ENCODE measurements at regions not wholly inside any gene's neighbourhood (a gene's known extent, or its start where the extent isn't known, plus 50 kb on each side); places are given as distances from the start of the nearest gene placed in this dataset.

DNA sequence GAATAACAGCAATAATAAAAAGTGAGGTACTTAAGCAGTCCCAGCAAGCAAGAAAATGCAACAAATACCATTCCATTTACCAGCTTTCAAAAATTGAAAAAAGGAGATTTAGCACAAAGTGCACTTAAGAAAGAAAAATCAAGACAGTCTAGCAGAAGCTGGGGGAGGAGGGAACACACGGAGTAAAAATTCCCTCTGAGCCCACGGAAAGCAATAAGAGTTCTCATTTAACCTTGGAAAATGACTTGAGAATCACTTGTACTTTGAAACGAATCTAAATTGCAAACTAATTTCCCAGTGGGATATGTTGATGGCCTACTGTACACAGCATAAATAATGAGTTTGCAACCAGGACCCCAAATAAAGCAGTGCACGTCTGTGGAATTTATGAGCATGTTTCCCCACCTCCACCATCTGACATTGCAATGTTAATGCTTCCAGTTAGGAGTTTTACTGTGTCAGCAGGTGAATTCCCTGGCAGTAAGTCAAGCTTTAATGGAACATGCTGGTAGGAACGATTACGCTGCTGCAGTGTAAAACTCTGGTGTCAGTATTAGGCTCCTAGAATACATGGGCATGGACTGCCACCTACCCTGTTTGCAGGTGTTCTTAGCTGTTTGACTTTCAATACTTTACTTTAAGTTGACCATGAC, 386.8 kb downstream of the HDGFL1 start:
- no peak overlapping the region for H2AFZ ChIP-seq (ENCODE audit: low read depth, low read length)
- H3K4me3 ChIP-seq (ENCODE audit: insufficient read depth in 1 of 2, low read depth in 1 of 2, low read length in 2 of 2), result no peak overlapping the region

DNA sequence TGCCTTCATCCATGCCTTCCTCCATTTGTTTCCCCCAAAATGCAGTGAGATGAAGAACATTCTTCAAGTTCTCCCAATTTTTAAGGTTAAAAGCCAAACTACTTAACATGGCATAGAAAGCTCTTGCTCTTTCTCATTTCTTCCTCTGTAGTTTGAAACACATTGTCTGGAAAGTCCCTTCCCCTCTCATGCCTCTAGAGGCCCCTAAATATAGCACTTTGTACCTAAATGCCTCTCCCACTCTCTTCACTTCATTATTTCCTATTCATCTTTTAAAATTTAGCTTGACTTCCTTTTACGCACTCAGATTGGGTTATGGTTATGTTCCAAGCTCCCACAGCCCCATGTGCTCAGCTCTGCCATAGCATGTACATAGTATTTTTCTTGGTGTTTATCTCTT, 389.3 kb downstream of the HDGFL1 start:
- no peak overlapping the region for H3K18ac ChIP-seq (ENCODE audit: low read depth in 1 of 2, low read length in 2 of 2)
- H3K4me2 ChIP-seq (ENCODE audit: low read length, poor library complexity, severe bottlenecking), result no peak overlapping the region
- H3K27me3 ChIP-seq (ENCODE audit: control insufficient read depth in 1 of 2, insufficient read depth in 1 of 2, low read length in 2 of 2), result no peaks in the 10 kb centered on the region
- no peak overlapping the region for H3K14ac ChIP-seq (ENCODE audit: low read length in 2 of 2)
- H3K9ac ChIP-seq (ENCODE audit: low read length), result no peak overlapping the region
- no peak overlapping the region for H2BK5ac ChIP-seq (ENCODE audit: low read depth, low read length, poor library complexity, severe bottlenecking)
- H3K4me1 ChIP-seq (ENCODE audit: control insufficient read depth, insufficient read depth, low read depth, low read length), result peaks cover 2% of the 10 kb centered on the region
- H3K4ac ChIP-seq (ENCODE audit: low read depth in 1 of 2, low read length in 2 of 2), result no peak overlapping the region
- no peaks in the 10 kb centered on the region for H3K9me3 ChIP-seq (ENCODE audit: control insufficient read depth, low read length)
- H3K23ac ChIP-seq (ENCODE audit: low read length in 2 of 2), result no peak overlapping the region
- H2BK15ac ChIP-seq (ENCODE audit: low read depth, poor library complexity, severe bottlenecking), result no peak overlapping the region
- no peak for DNase-seq
- no peak overlapping the region for H2BK12ac ChIP-seq (ENCODE audit: low read length in 2 of 2)
- no peak overlapping the region for H4K91ac ChIP-seq (ENCODE audit: low read length)
- H2BK120ac ChIP-seq (ENCODE audit: low read depth, low read length), result no peak overlapping the region
- 100% methylated on average over 1 of the region's 1 CpG for WGBS
- no peak overlapping the region for H2AFZ ChIP-seq (ENCODE audit: low read depth, low read length)
- no peaks in the 10 kb centered on the region for H3K36me3 ChIP-seq (ENCODE audit: control insufficient read depth in 1 of 2, insufficient read depth in 2 of 2, low read depth in 1 of 2, low read length in 2 of 2)
- H2AK5ac ChIP-seq (ENCODE audit: low read length, severe bottlenecking), result no peak overlapping the region
- H4K8ac ChIP-seq (ENCODE audit: low read length), result no peak overlapping the region
- no peaks in the 10 kb centered on the region for H3K79me1 ChIP-seq (replicated peaks; ENCODE audit: low read length, poor library complexity, severe bottlenecking)
- no peak overlapping the region for H3K4me3 ChIP-seq (ENCODE audit: insufficient read depth in 1 of 2, low read depth in 1 of 2, low read length in 2 of 2)
- H3K27ac ChIP-seq (ENCODE audit: low read length, poor library complexity, severe bottlenecking), result no peak overlapping the region

More for the DNA sequence above, 386.8 kb downstream of the HDGFL1 start:
- Histone ChIP-seq H4K91ac (ENCODE audit: low read length) (no peak overlapping the region), H2AK5ac (ENCODE audit: low read length, severe bottlenecking) (no peak overlapping the region), H2BK12ac (ENCODE audit: low read length in 2 of 2) (no peak overlapping the region), H3K4ac (ENCODE audit: low read depth in 1 of 2, low read length in 2 of 2) (no peak overlapping the region), H2BK15ac (ENCODE audit: low read depth, poor library complexity, severe bottlenecking) (no peak overlapping the region), H3K79me1 (replicated peaks; ENCODE audit: low read length, poor library complexity, severe bottlenecking) (no peaks in the 10 kb centered on the region), H3K9ac (ENCODE audit: low read length) (no peak overlapping the region), H3K23ac (ENCODE audit: low read length in 2 of 2) (no peak overlapping the region), H4K8ac (ENCODE audit: low read length) (no peak overlapping the region), H3K14ac (ENCODE audit: low read length in 2 of 2) (no peak overlapping the region), H2BK120ac (ENCODE audit: low read depth, low read length) (no peak overlapping the region), H3K27me3 (ENCODE audit: control insufficient read depth in 1 of 2, insufficient read depth in 1 of 2, low read length in 2 of 2) (no peaks in the 10 kb centered on the region), H2BK5ac (ENCODE audit: low read depth, low read length, poor library complexity, severe bottlenecking) (no peak overlapping the region), H3K4me1 (ENCODE audit: control insufficient read depth, insufficient read depth, low read depth, low read length) (peaks cover 2% of the 10 kb centered on the region), H3K18ac (ENCODE audit: low read depth in 1 of 2, low read length in 2 of 2) (no peak overlapping the region), H3K4me2 (ENCODE audit: low read length, poor library complexity, severe bottlenecking) (no peak overlapping the region), H3K9me3 (ENCODE audit: control insufficient read depth, low read length) (no peaks in the 10 kb centered on the region), H3K27ac (ENCODE audit: low read length, poor library complexity, severe bottlenecking) (no peak overlapping the region), H3K36me3 (ENCODE audit: control insufficient read depth in 1 of 2, insufficient read depth in 2 of 2, low read depth in 1 of 2, low read length in 2 of 2) (no peaks in the 10 kb centered on the region)
- WGBS, result 39% methylated on average over 5 of the region's 6 CpGs
- no peak for DNase-seq

DNA sequence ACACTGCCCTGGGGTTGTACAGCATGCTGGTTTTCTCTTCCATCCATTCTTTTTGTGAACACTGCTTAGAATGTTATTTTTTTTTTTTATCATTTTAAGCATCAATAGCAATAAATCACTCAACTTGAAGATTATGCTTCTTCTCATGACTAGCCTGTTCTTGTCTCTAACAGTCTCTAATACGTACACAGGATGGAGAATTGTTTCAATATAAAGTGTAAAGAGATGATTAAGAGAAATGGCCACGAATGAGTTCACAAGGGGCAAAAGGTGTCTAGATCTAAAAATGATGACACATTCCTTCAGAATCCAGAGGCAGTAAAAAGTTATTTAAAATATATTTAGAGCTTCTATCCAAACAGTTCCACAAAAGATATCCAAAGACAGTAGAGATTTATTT, 390.2 kb downstream of the HDGFL1 start:
- no peak overlapping the region for H3K27ac ChIP-seq (ENCODE audit: low read length, poor library complexity, severe bottlenecking)
- no peaks in the 10 kb centered on the region for H3K9me3 ChIP-seq (ENCODE audit: control insufficient read depth, low read length)
- no peak overlapping the region for H2BK120ac ChIP-seq (ENCODE audit: low read depth, low read length)
- no peak overlapping the region for H2BK5ac ChIP-seq (ENCODE audit: low read depth, low read length, poor library complexity, severe bottlenecking)
- DNase-seq, result no peak
- H3K79me1 ChIP-seq (replicated peaks; ENCODE audit: low read length, poor library complexity, severe bottlenecking), result no peaks in the 10 kb centered on the region
- H2AFZ ChIP-seq (ENCODE audit: low read depth, low read length), result no peak overlapping the region
- no peak overlapping the region for H4K91ac ChIP-seq (ENCODE audit: low read length)
- no peak overlapping the region for H2BK15ac ChIP-seq (ENCODE audit: low read depth, poor library complexity, severe bottlenecking)
- no peak overlapping the region for H3K14ac ChIP-seq (ENCODE audit: low read length in 2 of 2)
- no peak overlapping the region for H4K8ac ChIP-seq (ENCODE audit: low read length)
- H3K23ac ChIP-seq (ENCODE audit: low read length in 2 of 2), result no peak overlapping the region
- no peak overlapping the region for H3K4ac ChIP-seq (ENCODE audit: low read depth in 1 of 2, low read length in 2 of 2)
- H3K27me3 ChIP-seq (ENCODE audit: control insufficient read depth in 1 of 2, insufficient read depth in 1 of 2, low read length in 2 of 2), result no peaks in the 10 kb centered on the region
- no peak overlapping the region for H2AK5ac ChIP-seq (ENCODE audit: low read length, severe bottlenecking)
- H3K9ac ChIP-seq (ENCODE audit: low read length), result no peak overlapping the region
- H2BK12ac ChIP-seq (ENCODE audit: low read length in 2 of 2), result no peak overlapping the region
- H3K18ac ChIP-seq (ENCODE audit: low read depth in 1 of 2, low read length in 2 of 2), result no peak overlapping the region
- H3K4me1 ChIP-seq (ENCODE audit: control insufficient read depth, insufficient read depth, low read depth, low read length), result peaks cover 2% of the 10 kb centered on the region
- H3K4me3 ChIP-seq (ENCODE audit: insufficient read depth in 1 of 2, low read depth in 1 of 2, low read length in 2 of 2), result no peak overlapping the region
- no peaks in the 10 kb centered on the region for H3K36me3 ChIP-seq (ENCODE audit: control insufficient read depth in 1 of 2, insufficient read depth in 2 of 2, low read depth in 1 of 2, low read length in 2 of 2)
- no peak overlapping the region for H3K4me2 ChIP-seq (ENCODE audit: low read length, poor library complexity, severe bottlenecking)
- WGBS, result no CpG with 5 or more reads among the region's 2 CpGs

DNA sequence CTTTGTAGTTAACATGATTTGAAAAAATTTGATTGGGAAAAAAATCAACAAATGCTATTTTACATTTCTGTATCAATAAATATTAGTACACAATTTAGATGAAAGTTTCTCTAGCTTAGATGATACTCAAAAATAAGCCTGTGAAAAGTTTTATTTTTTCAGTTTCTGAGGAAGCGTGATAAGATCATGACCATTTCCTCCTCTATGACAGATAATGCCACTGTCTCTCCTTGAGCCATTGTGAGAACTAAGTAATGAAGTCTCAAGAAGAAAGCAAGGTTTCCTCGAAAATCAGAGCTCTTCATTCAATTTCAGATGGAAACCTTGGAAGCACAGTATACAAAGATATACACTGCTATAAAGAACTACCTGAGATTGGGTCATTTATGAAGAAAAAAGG, 395.0 kb downstream of the HDGFL1 start:
- H2BK120ac ChIP-seq (ENCODE audit: low read depth, low read length), result no peak overlapping the region
- H3K27me3 ChIP-seq (ENCODE audit: control insufficient read depth in 1 of 2, insufficient read depth in 1 of 2, low read length in 2 of 2), result no peaks in the 10 kb centered on the region
- H2AFZ ChIP-seq (ENCODE audit: low read depth, low read length), result no peak overlapping the region
- H4K91ac ChIP-seq (ENCODE audit: low read length), result no peak overlapping the region
- no peak overlapping the region for H3K4ac ChIP-seq (ENCODE audit: low read depth in 1 of 2, low read length in 2 of 2)
- H3K4me1 ChIP-seq (ENCODE audit: control insufficient read depth, insufficient read depth, low read depth, low read length), result no peaks in the 10 kb centered on the region
- no peak overlapping the region for H3K4me2 ChIP-seq (ENCODE audit: low read length, poor library complexity, severe bottlenecking)
- no peak overlapping the region for H4K8ac ChIP-seq (ENCODE audit: low read length)
- H3K14ac ChIP-seq (ENCODE audit: low read length in 2 of 2), result no peak overlapping the region
- H3K23ac ChIP-seq (ENCODE audit: low read length in 2 of 2), result no peak overlapping the region
- WGBS, result 100% methylated on average over 1 of the region's 2 CpGs
- no peaks in the 10 kb centered on the region for H3K79me1 ChIP-seq (replicated peaks; ENCODE audit: low read length, poor library complexity, severe bottlenecking)
- no peak overlapping the region for H3K9ac ChIP-seq (ENCODE audit: low read length)
- no peak overlapping the region for H2BK5ac ChIP-seq (ENCODE audit: low read depth, low read length, poor library complexity, severe bottlenecking)
- H3K36me3 ChIP-seq (ENCODE audit: control insufficient read depth in 1 of 2, insufficient read depth in 2 of 2, low read depth in 1 of 2, low read length in 2 of 2), result no peaks in the 10 kb centered on the region
- H3K18ac ChIP-seq (ENCODE audit: low read depth in 1 of 2, low read length in 2 of 2), result no peak overlapping the region
- H3K27ac ChIP-seq (ENCODE audit: low read length, poor library complexity, severe bottlenecking), result no peak overlapping the region
- no peak overlapping the region for H2BK12ac ChIP-seq (ENCODE audit: low read length in 2 of 2)
- no peak overlapping the region for H2AK5ac ChIP-seq (ENCODE audit: low read length, severe bottlenecking)
- H3K9me3 ChIP-seq (ENCODE audit: control insufficient read depth, low read length), result no peaks in the 10 kb centered on the region
- no peak for DNase-seq
- H2BK15ac ChIP-seq (ENCODE audit: low read depth, poor library complexity, severe bottlenecking), result no peak overlapping the region
- H3K4me3 ChIP-seq (ENCODE audit: insufficient read depth in 1 of 2, low read depth in 1 of 2, low read length in 2 of 2), result no peak overlapping the region
